HG03521 (cell line): ENCODE measurements at regions not wholly inside any gene's neighbourhood (a gene's known extent, or its start where the extent isn't known, plus 50 kb on each side); places are given as distances from the start of the nearest gene placed in this dataset.
"Not testable (repeated sequence)": the region's sequence is repeated elsewhere in the genome, so short reads cannot be mapped to it uniquely, and the experiment has no call there.

Experiments used
- ATAC-seq: cut with Tn5 transposase; IDR thresholded peaks from one replicate; pipeline ENCODE4 v1.9.1; 2021; ENCODE audit warnings: mild to moderate bottlenecking, moderate library complexity; ENCODE audit not compliant: unreplicated experiment

DNA sequence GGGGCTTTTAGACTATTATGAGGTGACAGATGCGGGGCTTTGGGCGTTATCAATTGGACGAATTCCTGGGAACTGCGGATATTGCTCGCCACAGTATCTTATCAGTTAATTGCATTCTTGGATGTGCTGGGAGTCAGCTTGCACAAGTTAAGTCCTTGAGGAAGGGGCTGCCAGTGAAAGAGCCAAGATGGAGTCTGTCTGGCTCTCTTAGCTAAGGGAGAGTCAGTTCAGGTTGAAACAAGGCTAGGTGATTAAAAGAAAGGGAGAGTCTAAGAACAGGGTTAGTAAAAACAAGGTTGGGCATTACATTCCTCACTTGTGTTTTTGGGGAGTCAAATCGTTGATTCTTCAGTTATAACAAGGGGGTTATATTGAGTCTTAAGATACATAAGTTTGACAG, 162.5 kb upstream of the CCZ1B start:
- ATAC-seq: not testable (repeated sequence)

DNA sequence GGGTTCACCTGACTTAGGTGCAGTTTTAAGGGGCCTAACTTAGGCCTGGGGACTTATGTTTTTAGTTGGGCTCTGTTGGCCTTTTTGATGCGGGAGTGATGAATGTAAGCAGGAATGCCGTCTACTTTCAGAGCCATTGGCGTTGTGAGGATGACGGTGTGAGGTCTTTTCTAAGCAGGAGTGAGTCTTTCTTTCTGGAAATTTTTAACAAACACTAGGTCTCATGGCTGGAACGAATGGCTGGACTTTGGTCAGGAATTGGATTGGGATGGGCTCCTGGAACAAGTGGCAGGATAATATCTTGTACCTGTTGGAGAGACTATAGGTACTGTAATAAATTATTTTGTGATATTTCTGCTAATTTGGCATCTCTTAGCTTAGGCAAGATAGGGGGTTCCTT, 163.9 kb upstream of the CCZ1B start:
- ATAC-seq: not testable (repeated sequence)

DNA sequence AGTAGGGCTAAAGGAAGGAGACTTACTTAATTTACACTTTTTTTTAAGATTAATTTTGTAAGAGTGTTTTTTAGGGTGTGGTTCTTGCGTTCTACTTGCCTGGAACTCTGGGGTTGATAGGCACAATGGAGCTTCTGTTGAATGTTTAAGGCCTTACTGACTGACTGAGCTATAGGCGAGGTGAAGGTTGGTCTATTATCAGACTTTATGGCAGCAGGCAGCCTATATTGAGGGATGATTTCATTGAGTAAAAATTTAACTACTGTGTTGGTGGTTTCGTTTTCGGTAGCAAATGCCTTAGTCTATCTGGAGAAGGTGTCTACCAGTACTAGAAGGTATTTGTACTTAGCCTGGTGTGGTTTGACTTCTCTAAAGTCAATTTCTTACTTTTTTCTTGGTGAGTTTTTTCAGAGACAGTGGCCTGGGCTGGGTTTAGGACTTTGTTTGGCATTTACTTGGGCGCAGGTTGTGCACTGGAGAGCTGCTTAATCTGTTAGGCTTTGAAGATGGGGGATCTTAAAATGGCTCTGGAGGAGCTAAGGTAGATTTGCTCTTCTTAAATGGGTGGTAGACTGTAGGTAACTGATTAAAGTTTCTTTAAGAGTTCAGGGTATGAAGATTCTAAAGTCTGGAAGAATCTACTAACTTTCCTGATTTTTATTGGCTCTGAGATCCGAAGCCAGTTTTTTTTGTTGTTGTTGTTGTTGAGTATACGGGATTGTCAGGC, 164.5 kb upstream of the CCZ1B start:
- not testable (repeated sequence) for ATAC-seq

- not testable (repeated sequence) for ATAC-seq
These were observed 165.1 kb upstream of the CCZ1B start for GRCh38 chr7:6991169-6991611.

- ATAC-seq: not testable (repeated sequence)
These were observed 165.6 kb upstream of the CCZ1B start for GRCh38 chr7:6991686-6992085.

- ATAC-seq: not testable (repeated sequence)
These were observed 166.1 kb upstream of the CCZ1B start for GRCh38 chr7:6992133-6992532.

- ATAC-seq: not testable (repeated sequence)
These were observed 169.0 kb upstream of the CCZ1B start for GRCh38 chr7:6995026-6995425.

- ATAC-seq: not testable (repeated sequence)
These were observed 169.6 kb upstream of the CCZ1B start for GRCh38 chr7:6995493-6996289.

DNA sequence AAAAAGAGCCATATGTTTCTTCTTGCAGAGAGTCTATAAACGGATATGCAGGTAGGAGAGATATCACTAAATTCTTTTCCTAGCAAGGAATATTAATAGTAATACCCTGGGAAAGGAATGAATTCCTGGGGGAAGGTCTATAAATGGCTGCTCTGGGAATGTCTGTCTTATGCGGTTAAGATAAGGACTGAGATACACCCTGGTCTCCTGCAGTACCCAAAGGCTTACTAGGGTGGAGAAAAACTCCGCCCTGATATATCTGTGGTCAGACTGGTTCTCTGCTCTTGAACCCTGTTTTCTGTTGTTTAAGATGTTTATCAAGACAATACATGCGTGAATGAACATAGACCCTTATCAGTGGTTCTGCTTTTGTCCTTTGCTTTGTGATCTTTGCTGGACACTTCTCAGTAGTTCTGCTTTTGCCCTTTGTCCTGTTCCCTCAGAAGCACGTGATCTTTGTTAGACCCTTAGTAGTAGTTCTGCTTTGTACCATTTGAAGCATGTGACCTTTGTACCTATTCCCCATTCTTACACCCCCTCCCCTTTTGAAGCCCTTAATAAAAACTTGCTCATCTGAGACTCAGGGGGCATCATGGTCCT, 173.1 kb upstream of the CCZ1B start:
- ATAC-seq: not testable (repeated sequence)

DNA sequence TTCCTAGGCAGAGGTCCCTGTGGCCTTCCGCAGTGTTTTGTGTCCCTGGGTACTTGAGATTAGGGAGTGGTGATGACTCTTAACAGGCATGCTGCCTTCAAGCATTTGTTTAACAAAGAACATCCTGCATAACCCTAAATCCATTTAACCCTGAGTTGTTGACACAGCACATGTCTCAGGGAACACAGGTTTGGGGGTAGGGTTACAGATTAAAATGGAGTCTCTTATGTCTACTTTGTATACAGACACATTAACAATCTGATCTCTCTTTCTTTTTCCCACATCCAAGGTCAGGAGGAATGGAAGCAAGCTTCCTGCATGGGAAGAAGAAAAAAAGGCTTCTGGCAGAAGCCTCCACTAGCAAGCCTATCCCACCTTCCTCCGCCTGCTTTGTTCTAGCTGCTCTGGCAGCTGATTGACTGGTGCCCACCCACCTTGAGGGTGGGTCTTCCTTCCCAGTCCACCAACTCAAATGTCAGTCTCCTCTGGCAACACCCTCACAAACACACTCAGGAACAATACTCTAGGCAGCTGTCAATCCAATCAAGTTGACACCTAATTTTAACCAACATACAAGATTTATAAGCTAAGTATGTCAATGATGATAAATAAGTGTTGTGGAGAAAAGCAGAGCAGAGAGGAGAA, 176.5 kb upstream of the CCZ1B start:
- ATAC-seq: no peak

DNA sequence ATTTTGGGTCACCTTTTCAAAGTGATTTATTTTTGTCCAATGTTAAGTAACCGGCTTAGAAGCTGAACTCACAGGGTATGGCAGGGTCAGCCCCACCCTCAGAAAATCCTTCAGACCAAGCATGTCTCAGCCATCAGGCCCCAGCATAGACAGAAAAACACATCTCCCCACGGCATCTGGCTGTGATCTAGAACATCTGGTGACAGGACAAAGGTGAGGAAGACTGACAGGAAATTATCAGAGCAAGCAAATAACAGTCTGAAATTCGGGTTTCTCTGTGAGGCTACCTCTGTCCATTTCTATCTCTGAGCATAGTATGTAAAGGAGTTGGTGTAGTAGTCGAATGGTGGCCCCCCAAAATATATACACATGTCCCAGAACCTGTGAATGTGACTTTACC, 177.0 kb upstream of the C1GALT1 start:
- ATAC-seq: no peak

GRCh38 chr7:7005949-7006348, 176.4 kb upstream of the C1GALT1 start:
- ATAC-seq: not testable (repeated sequence)

GRCh38 chr7:7011241-7011640, 171.1 kb upstream of the C1GALT1 start:
- ATAC-seq: not testable (repeated sequence)

GRCh38 chr7:7011751-7012150, 170.6 kb upstream of the C1GALT1 start:
- not testable (repeated sequence) for ATAC-seq

GRCh38 chr7:7014827-7015595, 167.3 kb upstream of the C1GALT1 start:
- ATAC-seq: no peak

DNA sequence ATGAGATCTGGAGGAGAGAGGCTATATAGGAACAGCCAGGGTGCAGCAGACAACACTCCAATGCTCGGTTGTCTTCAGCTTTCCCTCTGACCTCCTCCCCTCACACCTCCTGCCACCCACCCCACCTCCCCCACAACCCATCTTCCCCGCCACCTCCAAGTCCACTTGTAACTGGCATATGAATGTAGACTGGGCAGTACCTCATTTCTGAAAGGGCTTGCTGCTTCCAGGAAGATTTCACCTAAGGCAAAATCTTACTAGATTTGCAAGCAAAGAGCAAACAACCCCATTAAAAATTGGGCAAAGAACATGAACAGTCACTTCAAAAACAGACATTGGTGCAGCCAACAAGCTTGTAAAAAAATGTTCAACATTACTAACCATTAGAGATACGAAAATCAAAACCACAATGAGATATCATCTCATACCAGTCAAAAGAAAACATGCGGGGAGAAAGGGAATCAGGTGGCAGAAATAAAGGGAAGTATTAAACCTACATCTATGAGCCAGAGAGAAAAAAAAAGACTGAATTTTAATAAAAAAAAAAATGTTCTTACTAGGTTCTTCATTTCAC, 164.6 kb upstream of the C1GALT1 start:
- ATAC-seq: no peak

DNA sequence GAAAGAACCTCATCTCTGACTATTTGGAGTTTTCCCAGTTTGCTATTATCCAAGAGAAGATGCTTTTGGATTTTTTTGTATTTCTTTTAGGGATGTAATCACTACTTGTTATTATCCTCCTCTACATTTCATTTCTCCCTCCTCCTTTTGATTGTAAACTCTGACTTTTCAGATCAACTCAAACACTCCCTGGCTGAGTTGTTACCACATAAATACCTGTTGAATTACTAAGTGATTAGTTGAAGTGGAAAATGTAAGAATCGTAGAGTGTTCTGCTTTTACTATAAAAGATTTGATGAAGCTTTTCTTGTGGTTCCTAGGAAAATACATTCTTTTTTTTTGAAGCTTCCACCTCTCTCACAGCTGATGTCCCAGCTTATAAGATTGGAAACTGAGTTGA, 164.1 kb upstream of the C1GALT1 start:
- ATAC-seq: no peak

- no peak for ATAC-seq
These were observed 150.1 kb upstream of the C1GALT1 start for GRCh38 chr7:7032221-7032620.

GRCh38 chr7:7035851-7036250, 146.5 kb upstream of the C1GALT1 start:
- no peak for ATAC-seq

DNA sequence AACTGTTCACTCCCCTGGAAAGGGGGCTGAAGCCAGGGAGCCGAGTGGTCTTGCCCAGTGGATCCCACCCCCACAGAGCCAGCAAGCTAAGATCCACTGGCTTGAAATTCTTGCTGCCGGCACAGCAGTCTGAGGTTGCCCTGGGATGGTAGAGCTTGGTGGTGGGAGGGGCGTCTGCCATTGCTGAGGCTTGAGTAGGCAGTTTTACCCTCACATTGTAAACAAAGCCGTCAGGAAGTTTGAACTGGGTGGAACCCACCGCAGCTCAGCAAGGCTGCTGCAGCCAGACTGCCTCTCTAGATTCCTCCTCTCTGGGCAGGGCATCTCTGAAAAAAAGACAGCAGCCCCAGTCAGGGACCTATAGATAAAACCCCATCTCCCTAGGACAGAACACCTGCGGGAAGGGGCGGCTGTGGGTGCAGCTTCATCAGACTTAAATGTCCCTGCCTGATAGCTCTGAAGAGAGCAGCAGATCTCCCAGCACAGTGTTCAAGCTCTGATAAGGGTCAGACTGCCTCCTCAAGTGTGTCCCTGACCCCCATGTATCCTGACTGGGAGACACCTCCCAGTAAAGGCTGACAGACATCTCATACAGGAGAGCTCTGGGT, 140.0 kb upstream of the C1GALT1 start:
- ATAC-seq: not testable (repeated sequence)
